ENCODE measurements at regions not wholly inside any gene's neighbourhood (a gene's known extent, or its start where the extent isn't known, plus 50 kb on each side); places are given as distances from the start of the nearest gene placed in this dataset.

GRCh38 chr9:105912863-105913516 is 218.6 kb downstream of the TMEM38B start:
- DNase-seq (ENCODE audit: extremely low read depth, low read depth) = no peak
- TF ChIP-seq CTCF (IDR thresholded peaks at IDR 0.05; ENCODE audit: low read depth, low read length) = no peak

- TF ChIP-seq CTCF (IDR thresholded peaks at IDR 0.05; ENCODE audit: low read depth, low read length) = no peak
Observed at GRCh38 chr9:105921057-105921726, 226.9 kb downstream of the TMEM38B start.

GRCh38 chr9:105928416-105928815 is 234.1 kb downstream of the TMEM38B start:
- TF ChIP-seq CTCF (IDR thresholded peaks at IDR 0.05; ENCODE audit: low read depth, low read length) = no peak
- no peak for DNase-seq (ENCODE audit: extremely low read depth, low read depth)

More at GRCh38 chr9:105921057-105921726, 226.9 kb downstream of the TMEM38B start:
- no peak for DNase-seq (ENCODE audit: extremely low read depth, low read depth)

GRCh38 chr9:105930011-105930627 is 235.8 kb downstream of the TMEM38B start:
- TF ChIP-seq CTCF (IDR thresholded peaks at IDR 0.05; ENCODE audit: low read depth, low read length) = no peak
- no peak for DNase-seq (ENCODE audit: extremely low read depth, low read depth)

- TF ChIP-seq CTCF (IDR thresholded peaks at IDR 0.05; ENCODE audit: low read depth, low read length) = no peak
- DNase-seq (ENCODE audit: extremely low read depth, low read depth) = no peak
Observed at GRCh38 chr9:105932276-105932675, 237.9 kb downstream of the TMEM38B start.

- no peak for DNase-seq (ENCODE audit: extremely low read depth, low read depth)
- TF ChIP-seq CTCF (IDR thresholded peaks at IDR 0.05; ENCODE audit: low read depth, low read length) = no peak
Observed at GRCh38 chr9:105950448-105950847, 256.1 kb downstream of the TMEM38B start.

GRCh38 chr9:105950894-105951293 is 256.6 kb downstream of the TMEM38B start:
- no peak for DNase-seq (ENCODE audit: extremely low read depth, low read depth)
- no peak for TF ChIP-seq CTCF (IDR thresholded peaks at IDR 0.05; ENCODE audit: low read depth, low read length)
